ENCODE measurements at regions not wholly inside any gene's neighbourhood (a gene's known extent, or its start where the extent isn't known, plus 50 kb on each side); places are given as distances from the start of the nearest gene placed in this dataset.

DNA sequence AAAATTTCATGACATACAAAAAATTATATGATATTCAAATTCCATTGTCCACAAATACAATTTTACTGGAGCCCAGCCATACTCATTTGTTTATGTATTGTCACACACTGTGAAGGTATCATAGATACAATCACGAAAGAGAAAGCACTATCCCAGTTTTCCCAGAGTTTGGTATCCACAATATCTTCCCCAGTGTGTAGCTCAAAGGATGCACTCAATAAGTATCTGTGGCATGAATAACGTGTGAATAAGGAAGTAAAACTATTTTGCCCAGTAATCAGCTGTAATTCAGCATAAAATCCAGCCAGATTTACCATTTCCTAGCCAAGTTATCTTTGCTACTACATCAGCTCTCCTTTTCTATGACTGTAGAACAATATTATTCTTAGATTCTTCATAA lies 131.3 kb upstream of the KCNMB2 start:
- no peak overlapping the region for H3K27ac ChIP-seq
- ATAC-seq (no peak), DNase-seq (no peak)
- intact Hi-C loops (cut with DNase I; ENCODE audit: low total_unique reads) = no loop called here
- no peaks in the 10 kb centered on the region for H3K4me1 ChIP-seq
- H3K27me3 ChIP-seq = no peaks in the 10 kb centered on the region
- no peaks in the 10 kb centered on the region for H3K9me3 ChIP-seq
- H3K4me3 ChIP-seq = no peak overlapping the region
- TF ChIP-seq, protein P1, sequence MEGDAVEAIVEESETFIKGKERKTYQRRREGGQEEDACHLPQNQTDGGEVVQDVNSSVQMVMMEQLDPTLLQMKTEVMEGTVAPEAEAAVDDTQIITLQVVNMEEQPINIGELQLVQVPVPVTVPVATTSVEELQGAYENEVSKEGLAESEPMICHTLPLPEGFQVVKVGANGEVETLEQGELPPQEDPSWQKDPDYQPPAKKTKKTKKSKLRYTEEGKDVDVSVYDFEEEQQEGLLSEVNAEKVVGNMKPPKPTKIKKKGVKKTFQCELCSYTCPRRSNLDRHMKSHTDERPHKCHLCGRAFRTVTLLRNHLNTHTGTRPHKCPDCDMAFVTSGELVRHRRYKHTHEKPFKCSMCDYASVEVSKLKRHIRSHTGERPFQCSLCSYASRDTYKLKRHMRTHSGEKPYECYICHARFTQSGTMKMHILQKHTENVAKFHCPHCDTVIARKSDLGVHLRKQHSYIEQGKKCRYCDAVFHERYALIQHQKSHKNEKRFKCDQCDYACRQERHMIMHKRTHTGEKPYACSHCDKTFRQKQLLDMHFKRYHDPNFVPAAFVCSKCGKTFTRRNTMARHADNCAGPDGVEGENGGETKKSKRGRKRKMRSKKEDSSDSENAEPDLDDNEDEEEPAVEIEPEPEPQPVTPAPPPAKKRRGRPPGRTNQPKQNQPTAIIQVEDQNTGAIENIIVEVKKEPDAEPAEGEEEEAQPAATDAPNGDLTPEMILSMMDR (IDR thresholded peaks at IDR 0.05 in 4 of 5, conservative IDR thresholded peaks at IDR 0.05 in 1 of 5) = no peak
- TF ChIP-seq POLR2A (IDR thresholded peaks at IDR 0.05) = no peak
- in situ Hi-C loops (cut with MboI; ENCODE audit: low sequenced_read_pairs in 4 of 4) = no loop called here
- H3K36me3 ChIP-seq = no peaks in the 10 kb centered on the region

DNA sequence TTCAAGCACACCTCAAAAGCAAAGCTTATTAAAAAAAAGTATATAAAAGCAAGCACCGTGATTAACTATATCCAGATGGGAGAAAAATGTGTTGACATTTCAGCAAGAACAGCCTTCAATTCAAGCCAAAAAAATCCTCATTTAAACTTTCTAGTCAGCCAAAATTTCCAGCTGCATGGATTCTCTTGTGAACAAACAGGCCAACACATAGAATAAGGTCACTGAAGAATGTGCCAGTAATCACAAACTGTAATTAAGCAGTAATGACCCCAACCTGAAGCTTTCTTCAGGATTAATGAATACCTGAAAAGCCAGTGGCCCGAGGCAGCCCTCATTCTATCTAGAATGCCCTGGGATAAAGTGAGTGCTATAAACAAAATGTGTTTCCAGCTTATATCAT lies 130.7 kb upstream of the KCNMB2 start:
- no peaks in the 10 kb centered on the region for H3K9me3 ChIP-seq
- TF ChIP-seq, protein P1 (IDR thresholded peaks at IDR 0.05 in 4 of 5, conservative IDR thresholded peaks at IDR 0.05 in 1 of 5) = no peak
- no peak for TF ChIP-seq POLR2A (IDR thresholded peaks at IDR 0.05)
- no peak overlapping the region for H3K4me3 ChIP-seq
- H3K4me1 ChIP-seq = no peaks in the 10 kb centered on the region
- DNase-seq (no peak), ATAC-seq (no peak)
- intact Hi-C loops (cut with DNase I; ENCODE audit: low total_unique reads) = no loop called here
- H3K27me3 ChIP-seq = no peaks in the 10 kb centered on the region
- in situ Hi-C loops (cut with MboI; ENCODE audit: low sequenced_read_pairs in 4 of 4) = no loop called here
- H3K36me3 ChIP-seq = no peaks in the 10 kb centered on the region
- H3K27ac ChIP-seq = no peak overlapping the region

DNA sequence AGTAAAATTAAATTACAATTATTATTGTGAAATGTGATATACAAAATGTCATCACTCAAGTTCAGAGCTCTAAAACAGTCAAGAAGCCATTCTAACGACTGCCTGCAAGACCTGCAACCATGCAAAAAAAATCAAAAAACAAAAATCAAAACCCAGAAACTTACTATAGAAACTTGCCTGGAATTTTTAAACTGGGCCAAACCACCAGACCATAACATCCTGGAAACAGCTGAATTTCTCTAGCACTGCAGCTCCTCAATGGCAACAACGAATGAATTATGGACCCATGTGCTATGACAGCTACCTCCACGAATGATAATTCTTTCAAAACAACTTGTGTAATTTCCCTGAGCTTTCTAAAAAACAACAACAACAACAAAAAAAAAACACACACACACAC lies 130.0 kb upstream of the KCNMB2 start:
- Histone ChIP-seq H3K9me3 (no peaks in the 10 kb centered on the region), H3K27me3 (no peaks in the 10 kb centered on the region)
- in situ Hi-C loops (cut with MboI; ENCODE audit: low sequenced_read_pairs in 4 of 4) = no loop called here

DNA sequence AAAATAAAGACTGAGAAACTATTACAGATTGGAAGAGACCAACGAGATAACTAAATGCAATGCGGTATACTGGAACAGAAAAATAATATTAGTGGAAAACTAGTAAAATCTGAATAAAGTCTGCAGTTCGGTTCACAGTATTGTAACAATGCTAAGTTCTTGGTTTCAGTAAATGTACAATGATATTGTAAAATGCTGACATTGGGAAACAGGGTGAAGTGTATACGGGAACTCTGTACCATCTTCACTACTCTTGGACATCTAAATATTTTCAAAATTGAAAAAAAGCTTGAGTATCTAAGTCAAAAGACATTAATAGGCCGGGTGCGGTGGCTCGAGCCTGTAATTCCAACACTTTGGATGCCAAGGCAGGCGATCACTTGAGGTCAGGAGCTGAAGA lies 120.9 kb upstream of the KCNMB2 start:
- Histone ChIP-seq H3K36me3 (no peaks in the 10 kb centered on the region), H3K4me1 (no peaks in the 10 kb centered on the region), H3K9me3 (no peaks in the 10 kb centered on the region), H3K27ac (no peak overlapping the region), H3K4me3 (no peak overlapping the region), H3K27me3 (no peaks in the 10 kb centered on the region)
- TF ChIP-seq, protein P1 (IDR thresholded peaks at IDR 0.05 in 4 of 5, conservative IDR thresholded peaks at IDR 0.05 in 1 of 5) = no peak
- no peak for TF ChIP-seq POLR2A (IDR thresholded peaks at IDR 0.05)
- in situ Hi-C loops (cut with MboI; ENCODE audit: low sequenced_read_pairs in 4 of 4) = no loop called here
- no peak for ATAC-seq
- intact Hi-C loops (cut with DNase I; ENCODE audit: low total_unique reads) = no loop called here
- DNase-seq = no peak

More for the DNA sequence above, 130.0 kb upstream of the KCNMB2 start:
- DNase-seq (no peak), ATAC-seq (no peak)
- Histone ChIP-seq H3K27ac (no peak overlapping the region), H3K4me1 (no peaks in the 10 kb centered on the region), H3K36me3 (no peaks in the 10 kb centered on the region), H3K4me3 (no peak overlapping the region)
- intact Hi-C loops (cut with DNase I; ENCODE audit: low total_unique reads) = no loop called here
- no peak for TF ChIP-seq POLR2A (IDR thresholded peaks at IDR 0.05)
- TF ChIP-seq, protein P1 (IDR thresholded peaks at IDR 0.05 in 4 of 5, conservative IDR thresholded peaks at IDR 0.05 in 1 of 5) = no peak

DNA sequence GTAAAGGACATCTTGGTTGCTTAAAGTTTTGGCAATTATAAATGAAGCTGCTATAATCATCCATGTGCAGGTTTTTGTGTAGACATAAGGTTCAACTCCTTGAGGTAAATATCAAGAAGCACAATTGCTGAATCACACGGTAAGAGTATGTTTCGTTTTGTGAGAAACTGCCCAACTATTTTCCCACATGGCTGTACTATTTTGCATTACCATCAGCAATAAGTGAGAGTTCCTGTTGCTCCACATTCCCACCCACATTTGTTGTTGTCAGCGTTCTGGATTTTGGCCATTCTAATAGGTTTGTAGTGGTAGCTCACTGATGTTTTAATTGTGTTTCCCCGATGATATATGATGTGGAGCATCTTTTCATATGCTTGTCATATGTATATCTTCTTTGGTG lies 118.5 kb upstream of the KCNMB2 start:
- TF ChIP-seq, protein P1 (IDR thresholded peaks at IDR 0.05 in 4 of 5, conservative IDR thresholded peaks at IDR 0.05 in 1 of 5) = no peak
- TF ChIP-seq POLR2A (IDR thresholded peaks at IDR 0.05) = no peak
- DNase-seq (no peak), ATAC-seq (no peak)
- intact Hi-C loops (cut with DNase I; ENCODE audit: low total_unique reads) = no loop called here
- Histone ChIP-seq H3K36me3 (no peaks in the 10 kb centered on the region), H3K27me3 (no peaks in the 10 kb centered on the region), H3K4me3 (no peak overlapping the region), H3K9me3 (no peaks in the 10 kb centered on the region), H3K4me1 (no peaks in the 10 kb centered on the region), H3K27ac (no peak overlapping the region)
- in situ Hi-C loops (cut with MboI; ENCODE audit: low sequenced_read_pairs in 4 of 4) = no loop called here
